OCI-LY3 (cell line): ENCODE measurements at regions not wholly inside any gene's neighbourhood (a gene's known extent, or its start where the extent isn't known, plus 50 kb on each side); places are given as distances from the start of the nearest gene placed in this dataset.
A peak's percentile ranks its signal among the peaks of the same experiment; 100 is the strongest.

Source experiments
- H2AFZ ChIP-seq: fragments of 200-600, 300-600 bp; shearing (Covaris generic); 2 replicates; pipeline ENCODE4 v1.6.0; 2014; ENCODE audit warnings: antibody characterized with exemption, low read depth, low read length
- H3K27ac ChIP-seq: fragments of 200-600, 300-600 bp; sonication (generic); 2 replicates; pipeline ENCODE4 v1.5.1; 2014; ENCODE audit warnings: mild to moderate bottlenecking, low read length, moderate library complexity, mixed read lengths
- H3K27me3 ChIP-seq: fragments of 200-600, 300-600 bp; sonication (generic); 2 replicates; pipeline ENCODE4 v1.6.1; 2014; ENCODE audit warnings: low read depth, low read length, mixed read lengths
- H3K36me3 ChIP-seq: fragments of 200-600, 300-600 bp; sonication (generic); replicated peaks from 2 replicates; pipeline ENCODE3; 2014; ENCODE audit warnings: low read depth, low read length, mixed read lengths
- H3K4me1 ChIP-seq: fragments of 300-600, 200-600 bp; sonication (generic); 2 replicates; pipeline ENCODE4 v1.6.1; 2014; ENCODE audit warnings: low read length, mixed read lengths
- H3K4me2 ChIP-seq: fragments of 200-600, 300-600 bp; sonication (generic); 2 replicates; pipeline ENCODE4 v1.6.1; 2014; ENCODE audit warnings: low read length, mixed read lengths
- H3K4me3 ChIP-seq: fragments of 300-600, 200-600 bp; sonication (generic); 2 replicates; pipeline ENCODE4 v1.5.1; 2014; ENCODE audit warnings: antibody characterized with exemption, mild to moderate bottlenecking, low read length, moderate library complexity
- H3K79me2 ChIP-seq: fragments of 300-600, 200-600 bp; shearing (Covaris generic); 2 replicates; pipeline ENCODE4 v1.6.1; 2014; ENCODE audit warnings: mild to moderate bottlenecking, low read length, mixed read lengths
- H3K9ac ChIP-seq: fragments of 300-600, 200-600 bp; shearing (Covaris generic); 2 replicates; pipeline ENCODE4 v1.6.0; 2014; ENCODE audit warnings: mild to moderate bottlenecking, low read length, moderate library complexity
- H3K9me3 ChIP-seq: fragments of 200-600, 300-600 bp; shearing (Covaris generic); 2 replicates; pipeline ENCODE4 v1.6.1; 2014; ENCODE audit warnings: low read length, mixed read lengths; ENCODE audit not compliant: insufficient read depth
- H4K20me1 ChIP-seq: fragments of 200-600, 300-600 bp; sonication (generic); 2 replicates; pipeline ENCODE4 v1.6.1; 2016; ENCODE audit warnings: low read length, mixed read lengths; ENCODE audit not compliant: insufficient read depth
- EZH2phosphoT487 ChIP-seq: fragments of 200-600 bp; shearing (Covaris generic); IDR thresholded peaks from 2 replicates; pipeline ENCODE4 v1.6.1; 2018; ENCODE audit warnings: antibody characterized with exemption, mixed run types, low read depth
- TF ChIP-seq, protein P1 (sequence below): fragments of 200-600, 300-600 bp; sonication (generic); IDR thresholded peaks from 2 replicates; pipeline ENCODE4 v1.5.1; 2014; ENCODE audit warnings: antibody characterized with exemption, low read length, low read depth

DNA sequence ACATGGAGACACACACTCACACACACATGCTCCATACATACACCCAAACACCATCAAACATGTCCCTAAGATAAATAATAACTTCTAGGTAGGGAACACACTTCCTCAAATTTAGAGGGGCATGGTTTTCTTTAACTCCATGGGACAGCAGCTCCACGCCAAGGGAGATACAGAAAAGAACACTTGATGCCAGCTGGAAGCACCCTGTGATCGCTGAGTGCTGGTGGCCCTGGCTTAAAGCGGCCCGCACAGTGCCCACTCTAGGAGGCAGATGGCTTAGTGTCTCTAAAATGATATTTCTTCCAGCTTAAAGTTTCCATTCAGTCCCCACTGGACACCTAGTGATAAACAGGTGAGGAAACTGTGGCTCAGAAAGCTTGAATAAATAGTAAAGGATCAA lies 232.9 kb downstream of the UACA start:
- no peaks in the 10 kb centered on the region for H3K79me2 ChIP-seq
- no peak overlapping the region for H3K9ac ChIP-seq
- H3K4me3 ChIP-seq: no peak overlapping the region
- no peaks in the 10 kb centered on the region for H4K20me1 ChIP-seq
- H3K9me3 ChIP-seq: no peaks in the 10 kb centered on the region
- H3K27ac ChIP-seq: no peak overlapping the region
- H3K4me1 ChIP-seq: peaks cover 19% of the 10 kb centered on the region
- H2AFZ ChIP-seq: no peak overlapping the region
- no peak overlapping the region for H3K4me2 ChIP-seq
- no peaks in the 10 kb centered on the region for H3K36me3 ChIP-seq
- no peak for TF ChIP-seq EZH2phosphoT487
- TF ChIP-seq, protein P1, sequence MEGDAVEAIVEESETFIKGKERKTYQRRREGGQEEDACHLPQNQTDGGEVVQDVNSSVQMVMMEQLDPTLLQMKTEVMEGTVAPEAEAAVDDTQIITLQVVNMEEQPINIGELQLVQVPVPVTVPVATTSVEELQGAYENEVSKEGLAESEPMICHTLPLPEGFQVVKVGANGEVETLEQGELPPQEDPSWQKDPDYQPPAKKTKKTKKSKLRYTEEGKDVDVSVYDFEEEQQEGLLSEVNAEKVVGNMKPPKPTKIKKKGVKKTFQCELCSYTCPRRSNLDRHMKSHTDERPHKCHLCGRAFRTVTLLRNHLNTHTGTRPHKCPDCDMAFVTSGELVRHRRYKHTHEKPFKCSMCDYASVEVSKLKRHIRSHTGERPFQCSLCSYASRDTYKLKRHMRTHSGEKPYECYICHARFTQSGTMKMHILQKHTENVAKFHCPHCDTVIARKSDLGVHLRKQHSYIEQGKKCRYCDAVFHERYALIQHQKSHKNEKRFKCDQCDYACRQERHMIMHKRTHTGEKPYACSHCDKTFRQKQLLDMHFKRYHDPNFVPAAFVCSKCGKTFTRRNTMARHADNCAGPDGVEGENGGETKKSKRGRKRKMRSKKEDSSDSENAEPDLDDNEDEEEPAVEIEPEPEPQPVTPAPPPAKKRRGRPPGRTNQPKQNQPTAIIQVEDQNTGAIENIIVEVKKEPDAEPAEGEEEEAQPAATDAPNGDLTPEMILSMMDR: no peak
- H3K27me3 ChIP-seq: peaks cover 44% of the 10 kb centered on the region

DNA sequence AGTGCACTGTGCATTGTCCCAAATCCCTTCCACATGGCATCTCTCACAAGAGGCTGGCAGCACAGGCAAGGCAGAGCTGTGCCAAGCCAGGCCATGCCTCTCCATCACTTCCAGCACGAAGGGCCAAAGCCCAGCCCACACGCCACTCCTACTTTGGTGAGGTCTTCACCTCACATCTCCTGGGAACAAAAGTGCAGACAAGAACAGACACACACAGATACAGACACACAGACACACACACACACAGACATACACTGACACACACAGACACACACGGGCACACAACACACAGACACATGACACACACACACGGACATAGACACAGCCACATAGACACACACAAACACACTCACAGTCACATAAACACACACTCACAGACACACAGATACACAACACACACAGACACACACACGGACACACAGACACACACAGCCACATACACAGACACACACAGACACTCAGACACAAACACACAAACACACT lies 233.3 kb downstream of the UACA start:
- TF ChIP-seq, protein P1: no peak
- no peak for TF ChIP-seq EZH2phosphoT487
- H3K9me3 ChIP-seq: no peaks in the 10 kb centered on the region
- no peaks in the 10 kb centered on the region for H3K79me2 ChIP-seq
- H2AFZ ChIP-seq: no peak overlapping the region
- H3K27ac ChIP-seq: no peak overlapping the region
- H3K27me3 ChIP-seq: peaks cover 43% of the 10 kb centered on the region
- H3K9ac ChIP-seq: no peak overlapping the region
- no peak overlapping the region for H3K4me2 ChIP-seq
- H4K20me1 ChIP-seq: no peaks in the 10 kb centered on the region
- no peak overlapping the region for H3K4me3 ChIP-seq
- H3K4me1 ChIP-seq: peaks cover 20% of the 10 kb centered on the region
- H3K36me3 ChIP-seq: no peaks in the 10 kb centered on the region

DNA sequence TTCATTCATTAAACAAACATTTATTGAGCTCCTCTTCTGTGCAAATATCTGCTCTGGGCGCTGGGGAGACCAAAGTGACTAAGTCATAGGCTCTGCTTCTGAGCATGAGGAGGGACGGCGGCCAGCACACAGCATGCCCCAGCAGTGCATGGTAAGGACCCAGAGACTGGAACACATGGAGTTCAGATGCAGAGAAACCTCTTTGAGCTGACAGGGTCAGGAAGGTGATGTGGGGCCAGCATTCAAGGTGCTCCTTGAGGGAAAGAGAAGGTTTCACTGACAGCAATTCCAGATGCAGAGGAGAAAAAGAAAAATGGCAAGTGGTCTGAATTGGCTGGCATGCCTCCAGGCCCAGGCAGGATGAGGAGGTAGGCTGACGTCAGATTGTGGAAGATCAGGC lies 234.5 kb downstream of the UACA start:
- H3K4me3 ChIP-seq: no peak overlapping the region
- no peaks in the 10 kb centered on the region for H3K36me3 ChIP-seq
- TF ChIP-seq, protein P1: no peak
- TF ChIP-seq EZH2phosphoT487: no peak
- peaks cover 32% of the 10 kb centered on the region for H3K27me3 ChIP-seq
- no peak overlapping the region for H3K9ac ChIP-seq
- H3K4me1 ChIP-seq: peaks cover 32% of the 10 kb centered on the region
- no peak overlapping the region for H3K27ac ChIP-seq
- H3K79me2 ChIP-seq: no peaks in the 10 kb centered on the region
- no peak overlapping the region for H3K4me2 ChIP-seq
- no peaks in the 10 kb centered on the region for H3K9me3 ChIP-seq
- H4K20me1 ChIP-seq: no peaks in the 10 kb centered on the region
- H2AFZ ChIP-seq: no peak overlapping the region

DNA sequence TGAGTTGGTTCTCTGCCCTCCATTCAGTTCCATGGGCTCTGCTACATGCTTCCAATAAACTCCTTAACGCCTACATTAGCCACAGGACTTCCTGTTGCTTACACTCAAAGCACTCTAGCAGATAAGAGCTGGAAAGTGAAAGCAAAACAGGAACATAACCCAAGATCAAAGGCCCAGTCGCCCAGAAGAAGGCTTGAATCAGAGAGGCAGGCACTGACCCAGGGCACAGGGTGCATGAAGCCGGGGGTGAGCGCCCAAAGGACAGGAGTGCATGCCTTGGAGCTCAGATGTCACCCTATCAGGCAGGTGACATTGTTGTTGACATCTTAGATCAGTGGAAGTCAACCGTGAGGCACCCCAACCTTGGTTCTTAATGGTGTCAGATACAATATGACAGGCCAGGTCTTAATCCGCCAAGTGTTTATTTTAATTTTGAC lies 235.1 kb downstream of the UACA start:
- Histone ChIP-seq H4K20me1 (no peaks in the 10 kb centered on the region), H3K4me2 (peak overlapping the region; percentile 62), H3K27me3 (peaks cover 27% of the 10 kb centered on the region), H3K9ac (no peak overlapping the region), H3K79me2 (no peaks in the 10 kb centered on the region), H2AFZ (peak overlapping the region; percentile 76), H3K9me3 (no peaks in the 10 kb centered on the region), H3K4me1 (peaks cover 37% of the 10 kb centered on the region), H3K4me3 (peak overlapping the region; percentile 10; the same call in 1 of the 2 replicates), H3K27ac (no peak overlapping the region), H3K36me3 (no peaks in the 10 kb centered on the region)
- TF ChIP-seq, protein P1: no peak
- TF ChIP-seq EZH2phosphoT487: no peak
